H9 (cell line): ENCODE measurements at regions not wholly inside any gene's neighbourhood (a gene's known extent, or its start where the extent isn't known, plus 50 kb on each side); places are given as distances from the start of the nearest gene placed in this dataset.

ENCODE experiments used
- DNase-seq: peaks from one replicate; pipeline ENCODE4 v3.0.0-alpha.2; 2017
- H2AFZ ChIP-seq: one replicate; pipeline ENCODE4 v1.6.1; 2013; ENCODE audit warnings: mild to moderate bottlenecking, low read length, control low read depth, moderate library complexity
- H2AK5ac ChIP-seq: 2 replicates; pipeline ENCODE4 v1.6.1; 2013; ENCODE audit warnings: low read length, control low read depth, mixed read lengths; ENCODE audit not compliant: insufficient read length
- H2BK120ac ChIP-seq: one replicate; pipeline ENCODE4 v1.6.1; 2013; ENCODE audit warnings: low read depth, mild to moderate bottlenecking, low read length, control low read depth, inconsistent platforms; ENCODE audit not compliant: poor library complexity, severe bottlenecking
- H2BK12ac ChIP-seq: 2 replicates; pipeline ENCODE4 v1.6.1; 2013; ENCODE audit warnings: low read length, control low read depth, mixed read lengths, low read depth; ENCODE audit not compliant: insufficient read length
- H2BK15ac ChIP-seq: 2 replicates; pipeline ENCODE4 v1.6.1; 2013; ENCODE audit warnings: low read depth, low read length, control low read depth
- H2BK20ac ChIP-seq: one replicate; pipeline ENCODE4 v1.6.1; 2013; ENCODE audit warnings: low read depth, mild to moderate bottlenecking, low read length, control low read depth, inconsistent platforms; ENCODE audit not compliant: poor library complexity, severe bottlenecking
- H2BK5ac ChIP-seq: 2 replicates; pipeline ENCODE4 v1.6.1; 2013; ENCODE audit warnings: low read length, control low read depth, mixed read lengths; ENCODE audit not compliant: insufficient read length
- H3K14ac ChIP-seq: 2 replicates; pipeline ENCODE4 v1.6.1; 2013; ENCODE audit warnings: low read length, control low read depth; ENCODE audit not compliant: insufficient read depth
- H3K18ac ChIP-seq: 2 replicates; pipeline ENCODE4 v1.6.1; 2013; ENCODE audit warnings: low read depth, mild to moderate bottlenecking, mixed read lengths, low read length, control low read depth; ENCODE audit not compliant: insufficient read length
- H3K23ac ChIP-seq: 2 replicates; pipeline ENCODE4 v1.6.1; 2013; ENCODE audit warnings: low read length, control low read depth, mixed read lengths, low read depth; ENCODE audit not compliant: insufficient read length
- H3K23me2 ChIP-seq: 2 replicates; pipeline ENCODE4 v1.6.1; 2013; ENCODE audit warnings: low read depth, mild to moderate bottlenecking, mixed read lengths, low read length, control low read depth; ENCODE audit not compliant: insufficient read length, poor library complexity, severe bottlenecking
- H3K27ac ChIP-seq: 2 replicates; pipeline ENCODE4 v1.5.1; 2013; ENCODE audit warnings: low read length, control low read depth, mixed read lengths, low read depth; ENCODE audit not compliant: insufficient read length
- H3K27me3 ChIP-seq: 2 replicates; pipeline ENCODE4 v1.6.1; 2013; ENCODE audit warnings: low read length, control low read depth, inconsistent platforms; ENCODE audit not compliant: insufficient read depth
- H3K4ac ChIP-seq: 2 replicates; pipeline ENCODE4 v1.6.1; 2013; ENCODE audit warnings: low read depth, mild to moderate bottlenecking, control low read depth, inconsistent platforms, low read length, moderate library complexity
- H3K4me1 ChIP-seq: 2 replicates; pipeline ENCODE4 v1.6.1; 2013; ENCODE audit warnings: low read length, control low read depth, inconsistent platforms; ENCODE audit not compliant: insufficient read depth
- H3K4me2 ChIP-seq: 2 replicates; pipeline ENCODE4 v1.6.1; 2013; ENCODE audit warnings: low read length, control low read depth, mixed read lengths; ENCODE audit not compliant: insufficient read length, insufficient read depth
- H3K56ac ChIP-seq: 2 replicates; pipeline ENCODE4 v1.6.1; 2013; ENCODE audit warnings: low read depth, mild to moderate bottlenecking, mixed read lengths, low read length, control low read depth; ENCODE audit not compliant: insufficient read length
- H3K79me1 ChIP-seq: 2 replicates; pipeline ENCODE4 v1.6.1; 2013; ENCODE audit warnings: low read depth, mild to moderate bottlenecking, moderate library complexity, low read length, control low read depth, inconsistent platforms; ENCODE audit not compliant: insufficient read depth, poor library complexity, severe bottlenecking
- H3K79me2 ChIP-seq: 2 replicates; pipeline ENCODE4 v1.6.1; 2013; ENCODE audit warnings: low read length, control low read depth, inconsistent platforms; ENCODE audit not compliant: insufficient read depth
- H3K9ac ChIP-seq: 2 replicates; pipeline ENCODE4 v1.6.1; 2013; ENCODE audit warnings: low read length, control low read depth, mixed read lengths; ENCODE audit not compliant: insufficient read length; ENCODE audit errors: extremely low read depth
- H3K9me3 ChIP-seq: one replicate; pipeline ENCODE4 v1.6.1; 2013; ENCODE audit warnings: low read depth, low read length, inconsistent platforms; ENCODE audit not compliant: control insufficient read depth
- H3T11ph ChIP-seq: one replicate; pipeline ENCODE4 v1.6.1; 2013; ENCODE audit warnings: mild to moderate bottlenecking, low read length, control low read depth, inconsistent platforms
- H4K20me1 ChIP-seq: one replicate; pipeline ENCODE4 v1.6.1; 2013; ENCODE audit not compliant: control insufficient read depth, insufficient read length, insufficient read depth
- H4K5ac ChIP-seq: 2 replicates; pipeline ENCODE4 v1.6.1; 2013; ENCODE audit warnings: low read depth, mild to moderate bottlenecking, mixed read lengths, low read length, control low read depth; ENCODE audit not compliant: insufficient read length
- H4K8ac ChIP-seq: replicated peaks from 2 replicates; pipeline ENCODE4 v1.6.1; 2013; ENCODE audit warnings: low read length, control low read depth, mixed read lengths, low read depth; ENCODE audit not compliant: insufficient read length
- H4K91ac ChIP-seq: 2 replicates; pipeline ENCODE4 v1.6.1; 2013; ENCODE audit warnings: low read depth, mild to moderate bottlenecking, moderate library complexity, mixed read lengths, low read length, control low read depth; ENCODE audit not compliant: insufficient read length
- H3K27ac Mint-ChIP-seq, 3 experiments: 2 replicates in 2 of 3; 3 replicates in 1 of 3; pipeline ENCODE4 v1.8.0; 2020 to 2021; ENCODE audit warnings: mixed read lengths in 3 of 3, mild to moderate bottlenecking in 1 of 3, moderate library complexity in 1 of 3
- H3K27me3 Mint-ChIP-seq: 2 replicates; pipeline ENCODE4 v1.8.0; 2021; ENCODE audit warnings: low read depth, mild to moderate bottlenecking, moderate library complexity, mixed read lengths
- H3K36me3 Mint-ChIP-seq, 3 experiments: 2 replicates in 2 of 3; 3 replicates in 1 of 3; pipeline ENCODE4 v1.8.0; 2020 to 2021; ENCODE audit warnings: low read depth in 3 of 3, mixed read lengths in 3 of 3; ENCODE audit not compliant: insufficient read depth in 1 of 3
- H3K4me1 Mint-ChIP-seq, 2 experiments: 2 replicates each; pipeline ENCODE4 v1.8.0; 2020; ENCODE audit warnings: mixed read lengths in 2 of 2
- H3K4me3 Mint-ChIP-seq, 2 experiments: 2 replicates in 1 of 2; 3 replicates in 1 of 2; pipeline ENCODE4 v1.8.0; 2020 to 2021; ENCODE audit warnings: mild to moderate bottlenecking in 2 of 2, mixed read lengths in 2 of 2, moderate library complexity in 1 of 2
- H3K9me3 Mint-ChIP-seq, 2 experiments: 2 replicates in 1 of 2; 3 replicates in 1 of 2; pipeline ENCODE4 v1.8.0; 2020; ENCODE audit warnings: mild to moderate bottlenecking in 2 of 2, mixed read lengths in 2 of 2, moderate library complexity in 1 of 2
- WGBS: extraction: QIAGEN DNeasy Blood & Tissue Kit; methylation state at CpG from one replicate; pipeline ENCODE4 v1.1.7; 2013; ENCODE audit warnings: missing lambda C conversion rate, low lambda C conversion rate, mixed read lengths; ENCODE audit not compliant: insufficient read length; ENCODE audit errors: extremely low coverage; 5-methylcytosine and 5-hydroxymethylcytosine counted together
- TF ChIP-seq, protein P1 (sequence below): fragments of 200-600 bp; sonication (generic); conservative IDR thresholded peaks from 3 replicates; pipeline ENCODE4 v1.8.0; 2021; ENCODE audit warnings: antibody characterized with exemption, mild to moderate bottlenecking

DNA sequence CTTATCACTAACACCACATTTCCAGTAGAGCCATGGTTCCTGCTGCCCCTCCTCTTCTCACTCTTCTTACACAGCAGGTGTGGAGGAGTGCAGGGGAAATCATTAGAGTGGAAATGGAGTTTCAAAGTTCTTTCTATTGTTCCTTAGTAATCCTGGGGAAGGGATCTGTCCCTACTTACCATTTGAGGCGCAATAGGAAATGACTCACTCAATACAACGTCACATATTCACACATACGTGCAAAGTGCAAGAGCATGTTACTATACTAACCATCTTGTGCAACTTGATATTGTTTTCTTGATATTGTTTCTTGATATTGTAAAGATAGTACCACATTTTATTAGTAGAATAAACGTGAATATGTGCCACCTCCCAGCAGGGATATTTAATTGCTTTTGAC is 1010.2 kb downstream of the DNAJB9 start:
- H3K23me2 ChIP-seq = no peaks in the 10 kb centered on the region
- no peak overlapping the region for H3K9ac ChIP-seq
- H4K91ac ChIP-seq = no peak overlapping the region
- no CpG with 5 or more reads among the region's 4 CpGs for WGBS
- no peaks in the 10 kb centered on the region for H4K20me1 ChIP-seq
- H3K4me1 ChIP-seq = peaks cover 9% of the 10 kb centered on the region; the same call in 1 of the 2 replicates
- no peak overlapping the region for H2AFZ ChIP-seq
- H2BK15ac ChIP-seq = no peak overlapping the region
- peaks cover 3 to 5% of the 10 kb centered on the region in 2 experiments for H3K9me3 Mint-ChIP-seq
- H3K4me2 ChIP-seq = no peak overlapping the region
- H3K27ac ChIP-seq = no peak overlapping the region
- H3K27me3 ChIP-seq = no peaks in the 10 kb centered on the region
- H4K8ac ChIP-seq = no peak overlapping the region
- H3K79me1 ChIP-seq = peaks cover 3% of the 10 kb centered on the region
- no peak overlapping the region for H2BK12ac ChIP-seq
- no peak overlapping the region for H3K23ac ChIP-seq
- no peak overlapping the region for H3K27ac Mint-ChIP-seq
- no peak overlapping the region for H2BK5ac ChIP-seq
- DNase-seq = no peak
- H3K56ac ChIP-seq = no peak overlapping the region
- no peak overlapping the region for H4K5ac ChIP-seq
- H3K18ac ChIP-seq = no peak overlapping the region
- no peak overlapping the region for H3T11ph ChIP-seq
- H2AK5ac ChIP-seq = no peak overlapping the region
- no peak overlapping the region for H2BK20ac ChIP-seq
- no peak overlapping the region for H3K14ac ChIP-seq
- H3K36me3 Mint-ChIP-seq = peaks cover 3 to 37% (median 9%) of the 10 kb centered on the region in 3 experiments; a peak in 5 of 7 replicates
- H3K4me1 Mint-ChIP-seq = peaks cover 5 to 38% of the 10 kb centered on the region in 2 experiments; a peak in 3 of 4 replicates
- H3K9me3 ChIP-seq = no peaks in the 10 kb centered on the region
- TF ChIP-seq, protein P1, sequence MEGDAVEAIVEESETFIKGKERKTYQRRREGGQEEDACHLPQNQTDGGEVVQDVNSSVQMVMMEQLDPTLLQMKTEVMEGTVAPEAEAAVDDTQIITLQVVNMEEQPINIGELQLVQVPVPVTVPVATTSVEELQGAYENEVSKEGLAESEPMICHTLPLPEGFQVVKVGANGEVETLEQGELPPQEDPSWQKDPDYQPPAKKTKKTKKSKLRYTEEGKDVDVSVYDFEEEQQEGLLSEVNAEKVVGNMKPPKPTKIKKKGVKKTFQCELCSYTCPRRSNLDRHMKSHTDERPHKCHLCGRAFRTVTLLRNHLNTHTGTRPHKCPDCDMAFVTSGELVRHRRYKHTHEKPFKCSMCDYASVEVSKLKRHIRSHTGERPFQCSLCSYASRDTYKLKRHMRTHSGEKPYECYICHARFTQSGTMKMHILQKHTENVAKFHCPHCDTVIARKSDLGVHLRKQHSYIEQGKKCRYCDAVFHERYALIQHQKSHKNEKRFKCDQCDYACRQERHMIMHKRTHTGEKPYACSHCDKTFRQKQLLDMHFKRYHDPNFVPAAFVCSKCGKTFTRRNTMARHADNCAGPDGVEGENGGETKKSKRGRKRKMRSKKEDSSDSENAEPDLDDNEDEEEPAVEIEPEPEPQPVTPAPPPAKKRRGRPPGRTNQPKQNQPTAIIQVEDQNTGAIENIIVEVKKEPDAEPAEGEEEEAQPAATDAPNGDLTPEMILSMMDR = no peak
- H3K4me3 Mint-ChIP-seq = no peak overlapping the region
- H3K79me2 ChIP-seq = peaks cover 8% of the 10 kb centered on the region; the same call in 1 of the 2 replicates
- H3K27me3 Mint-ChIP-seq = no peaks in the 10 kb centered on the region
- no peak overlapping the region for H2BK120ac ChIP-seq
- H3K4ac ChIP-seq = no peak overlapping the region
